ENCODE measurements at regions not wholly inside any gene's neighbourhood (a gene's known extent, or its start where the extent isn't known, plus 50 kb on each side); places are given as distances from the start of the nearest gene placed in this dataset.

- TF ChIP-seq EZH2phosphoT487 (IDR thresholded peaks at IDR 0.05; ENCODE audit: low read depth) (no peak), CTCF (IDR thresholded peaks at IDR 0.05; ENCODE audit: low read depth, low read length) (no peak)
- H3K9ac ChIP-seq (ENCODE audit: low read length), result no peak overlapping the region
- no peaks in the 10 kb centered on the region for H3K79me2 ChIP-seq (ENCODE audit: low read length)
- no peaks in the 10 kb centered on the region for H4K20me1 ChIP-seq (ENCODE audit: insufficient read depth, low read length)
- no peak overlapping the region for H3K4me2 ChIP-seq (ENCODE audit: low read length)
- no peaks in the 10 kb centered on the region for H3K36me3 ChIP-seq (replicated peaks; ENCODE audit: low read depth, low read length)
- no peaks in the 10 kb centered on the region for H3K27me3 ChIP-seq (ENCODE audit: low read depth, low read length)
- H3K4me1 ChIP-seq (ENCODE audit: low read length), result peaks cover 4% of the 10 kb centered on the region; the same call in 1 of the 2 replicates
- no peak overlapping the region for H3K4me3 ChIP-seq (ENCODE audit: low read length)
- no peak overlapping the region for H3K27ac ChIP-seq (ENCODE audit: low read length)
- H3K9me3 ChIP-seq (ENCODE audit: insufficient read depth, low read length), result no peaks in the 10 kb centered on the region
- H2AFZ ChIP-seq (ENCODE audit: low read depth, low read length), result no peak overlapping the region
These were observed 111.9 kb downstream of the BEGAIN start for GRCh38 chr14:100475268-100475667.

GRCh38 chr14:100476012-100476822 lies 111.0 kb downstream of the BEGAIN start:
- no peak for TF ChIP-seq CTCF (IDR thresholded peaks at IDR 0.05; ENCODE audit: low read depth, low read length)
- no peak for TF ChIP-seq EZH2phosphoT487 (IDR thresholded peaks at IDR 0.05; ENCODE audit: low read depth)
- Histone ChIP-seq H3K4me3 (ENCODE audit: low read length) (no peak overlapping the region), H4K20me1 (ENCODE audit: insufficient read depth, low read length) (no peaks in the 10 kb centered on the region), H3K27ac (ENCODE audit: low read length) (no peak overlapping the region), H3K4me2 (ENCODE audit: low read length) (no peak overlapping the region), H3K36me3 (replicated peaks; ENCODE audit: low read depth, low read length) (no peaks in the 10 kb centered on the region), H3K4me1 (ENCODE audit: low read length) (no peaks in the 10 kb centered on the region), H2AFZ (ENCODE audit: low read depth, low read length) (no peak overlapping the region), H3K9ac (ENCODE audit: low read length) (no peak overlapping the region), H3K9me3 (ENCODE audit: insufficient read depth, low read length) (no peaks in the 10 kb centered on the region), H3K27me3 (ENCODE audit: low read depth, low read length) (no peaks in the 10 kb centered on the region), H3K79me2 (ENCODE audit: low read length) (no peaks in the 10 kb centered on the region)

- H4K20me1 ChIP-seq (ENCODE audit: insufficient read depth, low read length), result peaks cover 19% of the 10 kb centered on the region; the same call in 1 of the 2 replicates
- no peaks in the 10 kb centered on the region for H3K79me2 ChIP-seq (ENCODE audit: low read length)
- H3K36me3 ChIP-seq (replicated peaks; ENCODE audit: low read depth, low read length), result no peaks in the 10 kb centered on the region
- H3K9ac ChIP-seq (ENCODE audit: low read length), result no peak overlapping the region
- H2AFZ ChIP-seq (ENCODE audit: low read depth, low read length), result no peak overlapping the region
- no peak overlapping the region for H3K4me3 ChIP-seq (ENCODE audit: low read length)
- peaks cover 23% of the 10 kb centered on the region for H3K4me1 ChIP-seq (ENCODE audit: low read length)
- H3K9me3 ChIP-seq (ENCODE audit: insufficient read depth, low read length), result no peaks in the 10 kb centered on the region
- TF ChIP-seq EZH2phosphoT487 (IDR thresholded peaks at IDR 0.05; ENCODE audit: low read depth), result no peak
- TF ChIP-seq CTCF (IDR thresholded peaks at IDR 0.05; ENCODE audit: low read depth, low read length), result no peak
- no peak overlapping the region for H3K27ac ChIP-seq (ENCODE audit: low read length)
- no peak overlapping the region for H3K4me2 ChIP-seq (ENCODE audit: low read length)
- H3K27me3 ChIP-seq (ENCODE audit: low read depth, low read length), result peaks cover 3% of the 10 kb centered on the region; the same call in 1 of the 2 replicates
These were observed 102.5 kb downstream of the BEGAIN start for GRCh38 chr14:100484531-100485267.

Data from OCI-LY3 (cell line).